ENCODE measurements at regions not wholly inside any gene's neighbourhood (a gene's known extent, or its start where the extent isn't known, plus 50 kb on each side); places are given as distances from the start of the nearest gene placed in this dataset.

- DNase-seq (ENCODE audit: extremely low spot score), result no peak
- no peaks in the 10 kb centered on the region for H3K36me3 ChIP-seq (ENCODE audit: insufficient read depth)
- no peak overlapping the region for H3K4me3 ChIP-seq (ENCODE audit: low read depth, low read length)
- 85% methylated on average over 17 of the region's 17 CpGs for WGBS
- no peak overlapping the region for H3K27ac ChIP-seq (ENCODE audit: low read depth)
- H3K4me1 ChIP-seq (ENCODE audit: insufficient read depth), result no peaks in the 10 kb centered on the region
Measured at GRCh38 chr2:71861186-71862160, 286.2 kb downstream of the CYP26B1 start.

- no peak for DNase-seq (ENCODE audit: extremely low spot score)
- 95% methylated on average over 4 of the region's 4 CpGs for WGBS
- no peak overlapping the region for H3K27ac ChIP-seq (ENCODE audit: low read depth)
- H3K36me3 ChIP-seq (ENCODE audit: insufficient read depth), result no peaks in the 10 kb centered on the region
- H3K4me3 ChIP-seq (ENCODE audit: low read depth, low read length), result no peak overlapping the region
- no peaks in the 10 kb centered on the region for H3K4me1 ChIP-seq (ENCODE audit: insufficient read depth)
Measured at GRCh38 chr2:71860381-71860926, 287.2 kb downstream of the CYP26B1 start.

GRCh38 chr2:71859211-71859847, 288.3 kb downstream of the CYP26B1 start:
- Histone ChIP-seq H3K27ac (ENCODE audit: low read depth) (no peak overlapping the region), H3K36me3 (ENCODE audit: insufficient read depth) (no peaks in the 10 kb centered on the region), H3K4me3 (ENCODE audit: low read depth, low read length) (no peak overlapping the region), H3K4me1 (ENCODE audit: insufficient read depth) (no peaks in the 10 kb centered on the region)
- WGBS, result 90% methylated on average over 7 of the region's 7 CpGs
- DNase-seq (ENCODE audit: extremely low spot score), result no peak

GRCh38 chr2:71858071-71858470, 289.6 kb downstream of the CYP26B1 start:
- WGBS, result 76% methylated on average over 4 of the region's 4 CpGs
- Histone ChIP-seq H3K27ac (ENCODE audit: low read depth) (no peak overlapping the region), H3K36me3 (ENCODE audit: insufficient read depth) (no peaks in the 10 kb centered on the region), H3K4me3 (ENCODE audit: low read depth, low read length) (no peak overlapping the region), H3K4me1 (ENCODE audit: insufficient read depth) (no peaks in the 10 kb centered on the region)
- no peak for DNase-seq (ENCODE audit: extremely low spot score)

- WGBS, result 85% methylated on average over 6 of the region's 6 CpGs
- Histone ChIP-seq H3K4me3 (ENCODE audit: low read depth, low read length) (no peak overlapping the region), H3K4me1 (ENCODE audit: insufficient read depth) (no peaks in the 10 kb centered on the region), H3K27ac (ENCODE audit: low read depth) (no peak overlapping the region), H3K36me3 (ENCODE audit: insufficient read depth) (no peaks in the 10 kb centered on the region)
- no peak for DNase-seq (ENCODE audit: extremely low spot score)
Measured at GRCh38 chr2:71857636-71858035, 290.0 kb downstream of the CYP26B1 start.

- no peak for DNase-seq (ENCODE audit: extremely low spot score)
- no peaks in the 10 kb centered on the region for H3K36me3 ChIP-seq (ENCODE audit: insufficient read depth)
Measured at GRCh38 chr2:71856773-71857525, 290.7 kb downstream of the CYP26B1 start.

GRCh38 chr2:71853858-71854257, 293.8 kb downstream of the CYP26B1 start:
- Histone ChIP-seq H3K4me1 (ENCODE audit: insufficient read depth) (no peaks in the 10 kb centered on the region), H3K4me3 (ENCODE audit: low read depth, low read length) (no peak overlapping the region), H3K27ac (ENCODE audit: low read depth) (no peak overlapping the region), H3K36me3 (ENCODE audit: insufficient read depth) (no peaks in the 10 kb centered on the region)
- 98% methylated on average over 6 of the region's 6 CpGs for WGBS
- no peak for DNase-seq (ENCODE audit: extremely low spot score)

More at GRCh38 chr2:71856773-71857525, 290.7 kb downstream of the CYP26B1 start:
- H3K4me3 ChIP-seq (ENCODE audit: low read depth, low read length), result no peak overlapping the region
- 85% methylated on average over 10 of the region's 10 CpGs for WGBS
- no peaks in the 10 kb centered on the region for H3K4me1 ChIP-seq (ENCODE audit: insufficient read depth)
- H3K27ac ChIP-seq (ENCODE audit: low read depth), result no peak overlapping the region

GRCh38 chr2:71852141-71852711, 295.4 kb downstream of the CYP26B1 start:
- no peak overlapping the region for H3K4me3 ChIP-seq (ENCODE audit: low read depth, low read length)
- DNase-seq (ENCODE audit: extremely low spot score), result no peak
- no peaks in the 10 kb centered on the region for H3K36me3 ChIP-seq (ENCODE audit: insufficient read depth)
- no peaks in the 10 kb centered on the region for H3K4me1 ChIP-seq (ENCODE audit: insufficient read depth)
- 15% methylated on average over 32 of the region's 32 CpGs for WGBS
- no peak overlapping the region for H3K27ac ChIP-seq (ENCODE audit: low read depth)

GRCh38 chr2:71851094-71851750, 296.4 kb downstream of the CYP26B1 start:
- WGBS, result 68% methylated on average over 8 of the region's 8 CpGs
- H3K36me3 ChIP-seq (ENCODE audit: insufficient read depth), result no peaks in the 10 kb centered on the region
- H3K4me1 ChIP-seq (ENCODE audit: insufficient read depth), result no peaks in the 10 kb centered on the region
- no peak for DNase-seq (ENCODE audit: extremely low spot score)
- H3K27ac ChIP-seq (ENCODE audit: low read depth), result no peak overlapping the region
- no peak overlapping the region for H3K4me3 ChIP-seq (ENCODE audit: low read depth, low read length)

GRCh38 chr2:71850306-71850801, 297.3 kb downstream of the CYP26B1 start:
- WGBS, result 71% methylated on average over 8 of the region's 8 CpGs
- no peak for DNase-seq (ENCODE audit: extremely low spot score)
- no peak overlapping the region for H3K27ac ChIP-seq (ENCODE audit: low read depth)

GRCh38 chr2:71849607-71850305, 297.9 kb downstream of the CYP26B1 start:
- Histone ChIP-seq H3K36me3 (ENCODE audit: insufficient read depth) (no peaks in the 10 kb centered on the region), H3K4me3 (ENCODE audit: low read depth, low read length) (no peak overlapping the region), H3K4me1 (ENCODE audit: insufficient read depth) (no peaks in the 10 kb centered on the region), H3K27ac (ENCODE audit: low read depth) (no peak overlapping the region)
- 90% methylated on average over 10 of the region's 10 CpGs for WGBS
- no peak for DNase-seq (ENCODE audit: extremely low spot score)

More at GRCh38 chr2:71850306-71850801, 297.3 kb downstream of the CYP26B1 start:
- no peak overlapping the region for H3K4me3 ChIP-seq (ENCODE audit: low read depth, low read length)
- no peaks in the 10 kb centered on the region for H3K36me3 ChIP-seq (ENCODE audit: insufficient read depth)
- H3K4me1 ChIP-seq (ENCODE audit: insufficient read depth), result no peaks in the 10 kb centered on the region

GRCh38 chr2:71849111-71849510, 298.6 kb downstream of the CYP26B1 start:
- H3K4me3 ChIP-seq (ENCODE audit: low read depth, low read length), result no peak overlapping the region
- 90% methylated on average over 6 of the region's 6 CpGs for WGBS
- no peak for DNase-seq (ENCODE audit: extremely low spot score)
- H3K36me3 ChIP-seq (ENCODE audit: insufficient read depth), result no peaks in the 10 kb centered on the region
- no peak overlapping the region for H3K27ac ChIP-seq (ENCODE audit: low read depth)
- H3K4me1 ChIP-seq (ENCODE audit: insufficient read depth), result no peaks in the 10 kb centered on the region

All from urinary bladder (tissue), 3 donors.